Right lobe of liver (tissue), 4 donors: ENCODE measurements at regions not wholly inside any gene's neighbourhood (a gene's known extent, or its start where the extent isn't known, plus 50 kb on each side); places are given as distances from the start of the nearest gene placed in this dataset.

ENCODE experiments used
- CTCF ChIP-seq, 4 donors: fragments of 200-600 bp in 3 of 4; fragments of 450-650 bp in 1 of 4; IDR thresholded peaks; one replicate each; pipeline versions ENCODE4 v1.5.1 to v1.8.0; 2016 to 2022; ENCODE audit warnings: antibody characterized with exemption in 4 of 4, mild to moderate bottlenecking in 2 of 4
- POLR2A ChIP-seq: fragments of 450-650 bp; IDR thresholded peaks from one replicate; pipeline ENCODE4 v1.6.1; 2017; ENCODE audit warnings: antibody characterized with exemption, mild to moderate bottlenecking
- donor health status: DM: no; HTN: no; CAD: no.
- donor health status: DM: no; HTN: no; CAD: no.
- donor health status: DM: no; HTN: yes; CAD: no.

GRCh38 chr14:51495319-51495718, 156.4 kb upstream of the FRMD6 start:
- no peak for TF ChIP-seq CTCF (IDR thresholded peaks at IDR 0.05)
- TF ChIP-seq POLR2A = no peak
